Testis (tissue), 2 donors: ENCODE measurements at regions not wholly inside any gene's neighbourhood (a gene's known extent, or its start where the extent isn't known, plus 50 kb on each side); places are given as distances from the start of the nearest gene placed in this dataset.

Experiments
- CTCF ChIP-seq, 3 experiments: fragments of 450-650 bp in 2 of 3; fragments of 200-600 bp in 1 of 3; sonication (generic) in 1 of 3; IDR thresholded peaks; one replicate each; pipeline ENCODE4 v1.5.1; 2016 to 2019; ENCODE audit warnings: antibody characterized with exemption in 3 of 3, mild to moderate bottlenecking in 2 of 3, moderate library complexity in 1 of 3
- POLR2A ChIP-seq: fragments of 450-650 bp; IDR thresholded peaks from one replicate; pipeline ENCODE4 v1.6.1; 2017; ENCODE audit warnings: antibody characterized with exemption, mild to moderate bottlenecking, moderate library complexity

- TF ChIP-seq POLR2A (no peak), CTCF (IDR thresholded peaks at IDR 0.05) (no peak)
These were observed 660.7 kb downstream of the EFNA5 start for GRCh38 chr5:107010060-107010459.
